OCI-LY7 (cell line): ENCODE measurements at regions not wholly inside any gene's neighbourhood (a gene's known extent, or its start where the extent isn't known, plus 50 kb on each side); places are given as distances from the start of the nearest gene placed in this dataset. TPM values are rescaled to one million over a fixed set of nuclear protein-coding genes. Genes with fewer than 3 reads are reported as not detected.

Experiments used
- small RNA-seq: library from RNA; depleted of rRNA; stranded (forward); fragments of <200 nt; gene quantifications from one replicate; pipeline ENCODE3, GENCODE V24; 2014

Small RNA genes lying in the stretch of these regions (small RNA-seq; reads per million reads assigned to genes)
- not detected for gene RPS20P10
